ENCODE measurements at regions not wholly inside any gene's neighbourhood (a gene's known extent, or its start where the extent isn't known, plus 50 kb on each side); places are given as distances from the start of the nearest gene placed in this dataset.

DNA sequence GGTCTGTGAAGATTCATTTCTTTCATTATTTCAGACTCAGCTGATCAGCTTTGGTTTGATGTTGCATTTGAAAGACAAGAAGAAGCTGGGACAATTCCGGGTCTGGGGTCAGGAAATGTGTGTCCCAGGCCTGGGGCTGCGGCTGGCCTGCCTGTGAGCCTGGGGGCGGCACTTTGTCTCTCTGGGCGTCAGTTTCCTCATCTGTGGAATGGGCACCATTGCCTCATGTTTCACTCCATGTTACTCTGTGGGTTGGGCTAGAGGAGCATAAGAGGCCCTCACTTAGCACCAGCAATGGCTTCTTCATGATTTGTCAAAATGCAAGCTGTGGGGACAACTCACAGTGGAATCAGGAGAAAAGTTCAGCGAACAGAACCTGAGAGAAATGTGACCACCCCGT, 570.1 kb downstream of the VRK1 start:
- no peaks in the 10 kb centered on the region for H3K27me3 ChIP-seq (replicated peaks; ENCODE audit: insufficient read depth)
- H3K9me3 ChIP-seq, result peaks cover 3% of the 10 kb centered on the region
- DNase-seq (ENCODE audit: low spot score) (no peak), ATAC-seq (ENCODE audit: insufficient number of reproducible peaks, low FRiP score, low read depth) (no peak)
- TF ChIP-seq, protein P1, sequence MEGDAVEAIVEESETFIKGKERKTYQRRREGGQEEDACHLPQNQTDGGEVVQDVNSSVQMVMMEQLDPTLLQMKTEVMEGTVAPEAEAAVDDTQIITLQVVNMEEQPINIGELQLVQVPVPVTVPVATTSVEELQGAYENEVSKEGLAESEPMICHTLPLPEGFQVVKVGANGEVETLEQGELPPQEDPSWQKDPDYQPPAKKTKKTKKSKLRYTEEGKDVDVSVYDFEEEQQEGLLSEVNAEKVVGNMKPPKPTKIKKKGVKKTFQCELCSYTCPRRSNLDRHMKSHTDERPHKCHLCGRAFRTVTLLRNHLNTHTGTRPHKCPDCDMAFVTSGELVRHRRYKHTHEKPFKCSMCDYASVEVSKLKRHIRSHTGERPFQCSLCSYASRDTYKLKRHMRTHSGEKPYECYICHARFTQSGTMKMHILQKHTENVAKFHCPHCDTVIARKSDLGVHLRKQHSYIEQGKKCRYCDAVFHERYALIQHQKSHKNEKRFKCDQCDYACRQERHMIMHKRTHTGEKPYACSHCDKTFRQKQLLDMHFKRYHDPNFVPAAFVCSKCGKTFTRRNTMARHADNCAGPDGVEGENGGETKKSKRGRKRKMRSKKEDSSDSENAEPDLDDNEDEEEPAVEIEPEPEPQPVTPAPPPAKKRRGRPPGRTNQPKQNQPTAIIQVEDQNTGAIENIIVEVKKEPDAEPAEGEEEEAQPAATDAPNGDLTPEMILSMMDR (IDR thresholded peaks at IDR 0.05), result no peak
- no peaks in the 10 kb centered on the region for H3K4me1 ChIP-seq (ENCODE audit: control insufficient read depth in 1 of 2, low read depth in 2 of 2)
- no peak overlapping the region for H3K4me3 ChIP-seq
- no peaks in the 10 kb centered on the region for H3K36me3 ChIP-seq
- no peak overlapping the region for H3K27ac ChIP-seq

DNA sequence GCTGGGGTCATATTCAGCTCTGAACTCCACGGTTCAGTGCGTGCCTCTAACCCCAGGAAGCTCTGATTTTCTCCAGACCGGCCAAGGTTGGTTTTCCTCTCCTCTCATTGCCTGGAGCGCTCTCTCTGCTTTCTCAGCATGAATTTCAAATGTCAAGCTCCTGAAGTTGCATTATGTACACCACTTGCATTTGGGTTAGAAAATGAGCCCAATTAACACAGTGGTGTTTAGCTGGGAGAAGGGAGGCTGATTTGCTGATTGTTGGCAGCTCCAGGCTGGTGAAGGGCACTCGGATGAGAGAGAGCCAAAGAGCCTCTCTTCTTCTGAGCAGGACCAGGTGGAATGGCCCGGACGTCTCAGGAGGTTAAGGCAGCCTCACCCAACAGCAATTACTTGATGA, 570.9 kb downstream of the VRK1 start:
- TF ChIP-seq, protein P1 (IDR thresholded peaks at IDR 0.05), result no peak
- ATAC-seq (ENCODE audit: insufficient number of reproducible peaks, low FRiP score, low read depth), result no peak
- DNase-seq (ENCODE audit: low spot score), result no peak

GRCh38 chr14:97368900-97369564, 571.9 kb downstream of the VRK1 start:
- DNase-seq (ENCODE audit: low spot score) (no peak), ATAC-seq (ENCODE audit: insufficient number of reproducible peaks, low FRiP score, low read depth) (no peak)
- Histone ChIP-seq H3K4me3 (no peak overlapping the region), H3K27ac (no peak overlapping the region), H3K9me3 (peaks cover 3% of the 10 kb centered on the region), H3K36me3 (no peaks in the 10 kb centered on the region), H3K4me1 (ENCODE audit: control insufficient read depth in 1 of 2, low read depth in 2 of 2) (no peaks in the 10 kb centered on the region), H3K27me3 (replicated peaks; ENCODE audit: insufficient read depth) (no peaks in the 10 kb centered on the region)
- TF ChIP-seq, protein P1 (IDR thresholded peaks at IDR 0.05), result no peak

More for the DNA sequence above, 570.9 kb downstream of the VRK1 start:
- peaks cover 3% of the 10 kb centered on the region for H3K9me3 ChIP-seq
- H3K36me3 ChIP-seq, result no peaks in the 10 kb centered on the region
- no peaks in the 10 kb centered on the region for H3K27me3 ChIP-seq (replicated peaks; ENCODE audit: insufficient read depth)
- no peaks in the 10 kb centered on the region for H3K4me1 ChIP-seq (ENCODE audit: control insufficient read depth in 1 of 2, low read depth in 2 of 2)
- H3K27ac ChIP-seq, result no peak overlapping the region
- no peak overlapping the region for H3K4me3 ChIP-seq

DNA sequence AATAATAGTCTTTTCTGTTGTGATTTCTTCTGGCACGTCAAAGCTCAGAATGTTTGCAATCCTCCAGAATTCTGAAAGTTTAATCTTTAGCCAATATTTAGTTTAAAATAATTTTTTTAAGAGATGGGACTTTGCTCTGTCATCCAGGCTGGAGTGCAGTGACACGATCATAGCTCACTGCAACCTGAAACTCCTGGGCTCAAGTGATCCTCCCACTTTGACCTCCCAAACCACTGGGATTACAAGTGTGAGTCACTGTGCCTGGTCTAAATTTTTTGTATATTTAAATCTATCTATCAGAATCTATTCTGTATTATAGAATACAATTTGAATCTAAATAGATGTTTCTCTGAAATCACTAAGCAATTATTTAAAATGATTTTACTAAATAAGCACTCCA, 572.7 kb downstream of the VRK1 start:
- no peak for ATAC-seq (ENCODE audit: insufficient number of reproducible peaks, low FRiP score, low read depth)

GRCh38 chr14:97376310-97376709, 579.1 kb downstream of the VRK1 start:
- DNase-seq (ENCODE audit: low spot score), result no peak
- no peaks in the 10 kb centered on the region for H3K36me3 ChIP-seq
- no peak overlapping the region for H3K27ac ChIP-seq
- H3K4me3 ChIP-seq, result no peak overlapping the region
- no peaks in the 10 kb centered on the region for H3K27me3 ChIP-seq (replicated peaks; ENCODE audit: insufficient read depth)
- H3K9me3 ChIP-seq, result no peaks in the 10 kb centered on the region
- H3K4me1 ChIP-seq (ENCODE audit: control insufficient read depth in 1 of 2, low read depth in 2 of 2), result no peaks in the 10 kb centered on the region
- no peak for ATAC-seq (ENCODE audit: insufficient number of reproducible peaks, low FRiP score, low read depth)
- TF ChIP-seq, protein P1 (IDR thresholded peaks at IDR 0.05), result no peak

More for the DNA sequence above, 572.7 kb downstream of the VRK1 start:
- H3K36me3 ChIP-seq, result no peaks in the 10 kb centered on the region
- TF ChIP-seq, protein P1 (IDR thresholded peaks at IDR 0.05), result no peak
- no peak overlapping the region for H3K27ac ChIP-seq
- no peak for DNase-seq (ENCODE audit: low spot score)
- no peaks in the 10 kb centered on the region for H3K27me3 ChIP-seq (replicated peaks; ENCODE audit: insufficient read depth)
- H3K4me3 ChIP-seq, result no peak overlapping the region
- peaks cover 3% of the 10 kb centered on the region for H3K9me3 ChIP-seq
- H3K4me1 ChIP-seq (ENCODE audit: control insufficient read depth in 1 of 2, low read depth in 2 of 2), result no peaks in the 10 kb centered on the region
